Stomach (tissue), 4 donors: ENCODE measurements at regions not wholly inside any gene's neighbourhood (a gene's known extent, or its start where the extent isn't known, plus 50 kb on each side); places are given as distances from the start of the nearest gene placed in this dataset.

Source experiments
- CTCF ChIP-seq, 7 experiments: fragments of 450-650 bp in 4 of 7; fragments of 200-600 bp in 3 of 7; sonication (generic) in 3 of 7; IDR thresholded peaks; one replicate each; pipeline ENCODE4 v1.5.1; 2016 to 2019; ENCODE audit warnings: antibody characterized with exemption in 7 of 7, control low read depth in 2 of 7, mild to moderate bottlenecking in 1 of 7
- POLR2A ChIP-seq, 4 donors: fragments of 450-650 bp; IDR thresholded peaks; one replicate each; pipeline ENCODE4 v1.6.1; 2016; ENCODE audit warnings: antibody characterized with exemption in 4 of 4, control low read depth in 2 of 4, mild to moderate bottlenecking in 1 of 4, moderate library complexity in 1 of 4

- TF ChIP-seq POLR2A (IDR thresholded peaks at IDR 0.05) (no peak), CTCF (IDR thresholded peaks at IDR 0.05) (no peak)
These were observed 293.1 kb downstream of the SV2B start for GRCh38 chr15:91393186-91393585.
